ENCODE measurements at regions not wholly inside any gene's neighbourhood (a gene's known extent, or its start where the extent isn't known, plus 50 kb on each side); places are given as distances from the start of the nearest gene placed in this dataset.
"Not testable (repeated sequence)": the region's sequence is repeated elsewhere in the genome, so short reads cannot be mapped to it uniquely, and the experiment has no call there.

DNA sequence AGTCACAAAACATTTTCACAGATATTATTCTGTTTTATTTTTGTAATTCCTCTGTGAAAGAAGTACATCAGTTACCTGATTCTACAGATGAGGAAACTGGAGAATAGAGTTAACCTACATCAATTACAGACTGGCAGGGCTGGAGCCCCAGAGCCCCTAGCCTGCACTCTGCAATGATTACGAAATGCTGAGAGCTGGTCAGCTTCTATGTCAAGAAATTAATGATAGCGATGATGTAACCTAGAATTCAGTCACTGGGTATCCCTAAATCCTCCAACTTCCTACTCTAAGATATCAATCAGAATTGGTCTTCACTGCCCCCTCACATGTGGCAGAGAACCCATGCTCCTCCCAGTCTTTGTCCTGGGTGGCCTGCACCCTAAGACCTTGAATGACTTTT lies 273.5 kb upstream of the PLET1 start:
- Histone ChIP-seq H3K27me3 (ENCODE audit: low read depth, low read length) (peaks cover 34% of the 10 kb centered on the region), H3K9ac (ENCODE audit: low read length) (no peak overlapping the region), H3K4me2 (ENCODE audit: low read length) (no peak overlapping the region), H3K27ac (ENCODE audit: low read length) (no peak overlapping the region), H3K4me1 (ENCODE audit: low read length) (no peaks in the 10 kb centered on the region), H3K79me2 (ENCODE audit: low read length) (no peaks in the 10 kb centered on the region), H3K36me3 (replicated peaks; ENCODE audit: low read depth, low read length) (no peaks in the 10 kb centered on the region), H3K4me3 (ENCODE audit: low read length) (no peak overlapping the region), H4K20me1 (ENCODE audit: insufficient read depth, low read length) (no peaks in the 10 kb centered on the region), H3K9me3 (ENCODE audit: insufficient read depth, low read length) (no peaks in the 10 kb centered on the region), H2AFZ (ENCODE audit: low read depth, low read length) (no peak overlapping the region)
- TF ChIP-seq, protein P1, sequence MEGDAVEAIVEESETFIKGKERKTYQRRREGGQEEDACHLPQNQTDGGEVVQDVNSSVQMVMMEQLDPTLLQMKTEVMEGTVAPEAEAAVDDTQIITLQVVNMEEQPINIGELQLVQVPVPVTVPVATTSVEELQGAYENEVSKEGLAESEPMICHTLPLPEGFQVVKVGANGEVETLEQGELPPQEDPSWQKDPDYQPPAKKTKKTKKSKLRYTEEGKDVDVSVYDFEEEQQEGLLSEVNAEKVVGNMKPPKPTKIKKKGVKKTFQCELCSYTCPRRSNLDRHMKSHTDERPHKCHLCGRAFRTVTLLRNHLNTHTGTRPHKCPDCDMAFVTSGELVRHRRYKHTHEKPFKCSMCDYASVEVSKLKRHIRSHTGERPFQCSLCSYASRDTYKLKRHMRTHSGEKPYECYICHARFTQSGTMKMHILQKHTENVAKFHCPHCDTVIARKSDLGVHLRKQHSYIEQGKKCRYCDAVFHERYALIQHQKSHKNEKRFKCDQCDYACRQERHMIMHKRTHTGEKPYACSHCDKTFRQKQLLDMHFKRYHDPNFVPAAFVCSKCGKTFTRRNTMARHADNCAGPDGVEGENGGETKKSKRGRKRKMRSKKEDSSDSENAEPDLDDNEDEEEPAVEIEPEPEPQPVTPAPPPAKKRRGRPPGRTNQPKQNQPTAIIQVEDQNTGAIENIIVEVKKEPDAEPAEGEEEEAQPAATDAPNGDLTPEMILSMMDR (IDR thresholded peaks at IDR 0.05; ENCODE audit: low read depth, low read length): no peak
- TF ChIP-seq EZH2phosphoT487 (IDR thresholded peaks at IDR 0.05; ENCODE audit: low read depth): no peak

DNA sequence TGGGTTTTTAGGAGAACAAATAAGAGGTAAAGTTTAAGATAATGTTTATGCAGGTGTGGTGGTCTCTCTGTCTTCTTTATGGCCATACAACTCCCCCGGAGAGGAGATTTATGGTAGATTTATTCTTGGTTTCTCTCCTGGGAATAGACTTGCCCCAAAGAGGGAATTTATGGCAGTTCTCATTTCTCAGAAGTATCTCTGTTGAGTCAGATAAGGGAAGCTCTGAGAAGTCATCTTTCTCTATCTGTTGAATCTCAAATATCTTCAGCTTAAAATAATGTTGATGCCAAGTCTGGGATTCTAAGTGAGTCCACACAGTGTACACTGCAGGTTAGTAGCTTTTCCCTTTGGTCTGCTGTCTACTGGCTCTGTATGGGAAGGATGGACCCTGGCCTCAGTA lies 276.4 kb upstream of the PLET1 start:
- peaks cover 39% of the 10 kb centered on the region for H3K27me3 ChIP-seq (ENCODE audit: low read depth, low read length)
- no peaks in the 10 kb centered on the region for H4K20me1 ChIP-seq (ENCODE audit: insufficient read depth, low read length)
- TF ChIP-seq EZH2phosphoT487 (IDR thresholded peaks at IDR 0.05; ENCODE audit: low read depth): no peak
- TF ChIP-seq, protein P1 (IDR thresholded peaks at IDR 0.05; ENCODE audit: low read depth, low read length): no peak
- H3K9me3 ChIP-seq (ENCODE audit: insufficient read depth, low read length): no peaks in the 10 kb centered on the region
- no peaks in the 10 kb centered on the region for H3K36me3 ChIP-seq (replicated peaks; ENCODE audit: low read depth, low read length)
- no peak overlapping the region for H3K9ac ChIP-seq (ENCODE audit: low read length)
- H2AFZ ChIP-seq (ENCODE audit: low read depth, low read length): no peak overlapping the region
- H3K4me3 ChIP-seq (ENCODE audit: low read length): no peak overlapping the region
- H3K27ac ChIP-seq (ENCODE audit: low read length): no peak overlapping the region
- no peaks in the 10 kb centered on the region for H3K4me1 ChIP-seq (ENCODE audit: low read length)
- H3K4me2 ChIP-seq (ENCODE audit: low read length): no peak overlapping the region
- H3K79me2 ChIP-seq (ENCODE audit: low read length): no peaks in the 10 kb centered on the region

DNA sequence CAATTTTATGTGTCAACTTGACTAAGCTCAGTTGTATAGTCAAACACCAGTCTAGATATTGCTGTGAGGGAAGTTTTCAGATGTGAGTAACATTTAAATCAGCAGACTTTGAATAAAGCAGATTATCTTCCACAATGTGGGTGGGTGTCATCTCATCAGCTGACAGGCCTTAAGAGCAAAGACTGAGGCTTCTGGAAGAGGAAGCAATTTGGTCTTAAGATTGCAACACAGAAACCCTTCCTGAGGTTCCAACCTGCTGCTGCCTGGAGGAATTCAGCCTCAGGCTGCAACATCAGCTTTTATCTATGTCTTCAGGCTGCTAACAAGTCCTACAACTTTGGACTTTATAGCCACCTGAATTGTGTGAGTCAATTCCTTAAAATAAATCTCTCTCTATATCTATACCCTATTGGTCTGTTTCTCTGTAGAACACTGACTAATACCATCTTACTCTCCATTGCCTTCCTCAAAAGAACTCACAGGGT lies 277.2 kb upstream of the PLET1 start:
- H2AFZ ChIP-seq (ENCODE audit: low read depth, low read length): no peak overlapping the region
- peaks cover 33% of the 10 kb centered on the region for H3K27me3 ChIP-seq (ENCODE audit: low read depth, low read length)
- H4K20me1 ChIP-seq (ENCODE audit: insufficient read depth, low read length): no peaks in the 10 kb centered on the region
- no peaks in the 10 kb centered on the region for H3K4me1 ChIP-seq (ENCODE audit: low read length)
- no peak overlapping the region for H3K27ac ChIP-seq (ENCODE audit: low read length)
- no peaks in the 10 kb centered on the region for H3K79me2 ChIP-seq (ENCODE audit: low read length)
- no peak overlapping the region for H3K4me3 ChIP-seq (ENCODE audit: low read length)
- H3K9ac ChIP-seq (ENCODE audit: low read length): no peak overlapping the region
- H3K36me3 ChIP-seq (replicated peaks; ENCODE audit: low read depth, low read length): no peaks in the 10 kb centered on the region
- no peaks in the 10 kb centered on the region for H3K9me3 ChIP-seq (ENCODE audit: insufficient read depth, low read length)
- no peak for TF ChIP-seq EZH2phosphoT487 (IDR thresholded peaks at IDR 0.05; ENCODE audit: low read depth)
- TF ChIP-seq, protein P1 (IDR thresholded peaks at IDR 0.05; ENCODE audit: low read depth, low read length): no peak
- H3K4me2 ChIP-seq (ENCODE audit: low read length): no peak overlapping the region

DNA sequence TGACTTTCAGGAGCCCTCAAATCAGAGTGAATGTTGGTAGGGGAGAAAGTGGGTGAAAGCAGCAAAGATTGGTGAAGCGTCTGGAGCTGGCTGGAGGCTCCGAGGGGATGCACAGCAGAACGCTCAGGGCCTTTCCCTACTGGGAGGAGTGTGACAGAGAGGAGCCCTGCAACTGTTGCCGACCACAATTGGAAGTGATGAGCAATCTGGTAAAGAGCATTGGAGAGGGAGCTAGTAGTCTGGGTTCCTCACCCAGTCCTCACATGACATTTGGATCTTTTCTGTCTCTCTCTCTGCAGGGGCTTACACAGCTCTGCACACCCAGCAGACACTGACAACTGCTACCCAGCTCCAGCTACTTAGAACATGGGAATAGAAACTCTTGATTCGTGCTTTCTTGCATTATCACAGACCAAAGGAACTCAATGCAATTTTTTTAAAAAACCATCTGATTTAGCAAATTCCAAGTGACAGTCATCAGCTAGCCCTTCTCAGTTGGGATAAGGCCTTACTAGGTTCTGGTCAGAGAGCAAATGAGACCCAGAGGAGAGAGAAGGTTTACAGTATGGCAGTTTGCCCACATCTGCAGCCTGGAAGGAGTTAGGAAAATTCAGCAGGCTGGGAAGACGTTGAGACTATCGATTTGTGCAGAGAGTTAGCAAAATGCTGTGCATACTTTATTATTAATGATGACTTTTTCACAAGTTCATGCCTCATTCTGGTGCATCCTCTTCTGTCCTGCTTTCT lies 278.0 kb upstream of the PLET1 start:
- no peaks in the 10 kb centered on the region for H3K9me3 ChIP-seq (ENCODE audit: insufficient read depth, low read length)
- no peak overlapping the region for H2AFZ ChIP-seq (ENCODE audit: low read depth, low read length)
- H3K4me1 ChIP-seq (ENCODE audit: low read length): no peaks in the 10 kb centered on the region
- H3K9ac ChIP-seq (ENCODE audit: low read length): no peak overlapping the region
- no peaks in the 10 kb centered on the region for H4K20me1 ChIP-seq (ENCODE audit: insufficient read depth, low read length)
- no peak overlapping the region for H3K4me2 ChIP-seq (ENCODE audit: low read length)
- TF ChIP-seq, protein P1 (IDR thresholded peaks at IDR 0.05; ENCODE audit: low read depth, low read length): no peak
- TF ChIP-seq EZH2phosphoT487 (IDR thresholded peaks at IDR 0.05; ENCODE audit: low read depth): no peak
- no peak overlapping the region for H3K4me3 ChIP-seq (ENCODE audit: low read length)
- no peak overlapping the region for H3K27ac ChIP-seq (ENCODE audit: low read length)
- peaks cover 29% of the 10 kb centered on the region for H3K27me3 ChIP-seq (ENCODE audit: low read depth, low read length)
- no peaks in the 10 kb centered on the region for H3K79me2 ChIP-seq (ENCODE audit: low read length)
- H3K36me3 ChIP-seq (replicated peaks; ENCODE audit: low read depth, low read length): no peaks in the 10 kb centered on the region

DNA sequence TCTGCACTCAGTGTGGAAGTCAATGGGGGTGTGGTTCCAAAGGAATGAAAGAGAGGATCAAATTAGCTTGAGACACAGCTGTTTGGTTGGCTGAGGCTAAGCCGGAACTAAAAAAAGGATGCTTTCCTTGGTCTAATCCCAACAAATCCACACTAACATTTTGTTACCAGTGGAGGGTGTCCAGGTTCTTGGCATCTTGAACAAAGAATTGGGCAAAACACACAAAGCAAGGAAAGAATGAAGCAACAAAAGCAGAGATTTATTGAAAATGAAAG lies 278.6 kb upstream of the PLET1 start:
- H3K27me3 ChIP-seq (ENCODE audit: low read depth, low read length): peaks cover 24% of the 10 kb centered on the region; the same call in 1 of the 2 replicates
- H3K27ac ChIP-seq (ENCODE audit: low read length); H2AFZ ChIP-seq (ENCODE audit: low read depth, low read length); H3K4me1 ChIP-seq (ENCODE audit: low read length); H3K4me3 ChIP-seq (ENCODE audit: low read length); H3K9ac ChIP-seq (ENCODE audit: low read length); H3K9me3 ChIP-seq (ENCODE audit: insufficient read depth, low read length); H3K36me3 ChIP-seq (replicated peaks; ENCODE audit: low read depth, low read length); H4K20me1 ChIP-seq (ENCODE audit: insufficient read depth, low read length); H3K4me2 ChIP-seq (ENCODE audit: low read length); H3K79me2 ChIP-seq (ENCODE audit: low read length): not testable (repeated sequence)

Data from OCI-LY3 (cell line).